ENCODE measurements at regions not wholly inside any gene's neighbourhood (a gene's known extent, or its start where the extent isn't known, plus 50 kb on each side); places are given as distances from the start of the nearest gene placed in this dataset.

GRCh38 chr12:66863276-66863675, 184.4 kb upstream of the GRIP1 start:
- no peak for TF ChIP-seq POLR2A (IDR thresholded peaks at IDR 0.05)
- TF ChIP-seq CTCF (IDR thresholded peaks at IDR 0.05): no peak

All from testis (tissue), 2 donors.